Smooth muscle cell (in vitro differentiated cells): ENCODE measurements at regions not wholly inside any gene's neighbourhood (a gene's known extent, or its start where the extent isn't known, plus 50 kb on each side); places are given as distances from the start of the nearest gene placed in this dataset.

Source experiments
- DNase-seq: peaks from one replicate; lab custom pipeline; 2025; ENCODE audit not compliant: unreplicated experiment; lab: John Stamatoyannopoulos, UW
- H2AFZ ChIP-seq: fragments of 200-600 bp; sonication (generic); 2 replicates; pipeline ENCODE4 v1.6.0; 2016; ENCODE audit warnings: antibody characterized with exemption, low read depth, mild to moderate bottlenecking
- H3F3A ChIP-seq: fragments of 200-600 bp; sonication (generic); 2 replicates; pipeline ENCODE4 v1.6.0; 2017; ENCODE audit warnings: antibody characterized with exemption, low read depth
- H3K27ac ChIP-seq: fragments of 200-600 bp; sonication (generic); 2 replicates; pipeline ENCODE4 v1.5.1; 2016; ENCODE audit warnings: low read depth, mild to moderate bottlenecking
- H3K27me3 ChIP-seq: fragments of 200-600 bp; sonication (generic); 2 replicates; pipeline ENCODE4 v1.6.1; 2016; ENCODE audit warnings: low read depth, mild to moderate bottlenecking
- H3K36me3 ChIP-seq: fragments of 200-600 bp; sonication (generic); 2 replicates; pipeline ENCODE4 v1.5.1; 2016; ENCODE audit warnings: low read depth
- H3K4me1 ChIP-seq: fragments of 200-600 bp; sonication (generic); 2 replicates; pipeline ENCODE4 v1.5.1; 2016; ENCODE audit warnings: low read depth
- H3K4me2 ChIP-seq: fragments of 200-600 bp; sonication (generic); 2 replicates; pipeline ENCODE4 v1.6.0; 2016; ENCODE audit warnings: mild to moderate bottlenecking
- H3K4me3 ChIP-seq: fragments of 200-600 bp; sonication (generic); 2 replicates; pipeline ENCODE4 v1.5.1; 2016; ENCODE audit warnings: mild to moderate bottlenecking
- H3K79me2 ChIP-seq: fragments of 200-600 bp; sonication (generic); 2 replicates; pipeline ENCODE4 v1.6.0; 2016; ENCODE audit warnings: low read depth, mild to moderate bottlenecking
- H3K9ac ChIP-seq: fragments of 200-600 bp; sonication (generic); 2 replicates; pipeline ENCODE4 v1.6.0; 2016; ENCODE audit warnings: low read depth
- H3K9me3 ChIP-seq: fragments of 200-600 bp; sonication (generic); replicated peaks from 2 replicates; pipeline ENCODE4 v1.5.1; 2016; ENCODE audit warnings: low read depth
- H4K20me1 ChIP-seq: fragments of 200-600 bp; sonication (generic); 2 replicates; pipeline ENCODE4 v1.6.0; 2016; ENCODE audit warnings: low read depth
- WGBS: methylation state at CpG from one replicate; pipeline ENCODE4 v1.1.7; 2016; ENCODE audit warnings: low lambda C conversion rate; 5-methylcytosine and 5-hydroxymethylcytosine counted together
- TF ChIP-seq, protein P1 (sequence below): fragments of 200-600 bp; sonication (generic); IDR thresholded peaks from 2 replicates; pipeline ENCODE4 v1.5.1; 2017; ENCODE audit warnings: borderline replicate concordance, mild to moderate bottlenecking, antibody characterized with exemption; ENCODE audit not compliant: insufficient read depth, poor library complexity, severe bottlenecking

GRCh38 chr15:93195109-93195508 is 106.1 kb upstream of the RGMA start:
- Histone ChIP-seq H3K36me3 (no peaks in the 10 kb centered on the region), H2AFZ (no peak overlapping the region), H3K9ac (no peak overlapping the region), H3F3A (no peaks in the 10 kb centered on the region), H3K9me3 (peaks cover 8% of the 10 kb centered on the region), H3K79me2 (no peaks in the 10 kb centered on the region), H3K4me1 (no peaks in the 10 kb centered on the region), H3K27ac (no peak overlapping the region), H3K4me3 (no peak overlapping the region), H3K4me2 (no peak overlapping the region), H3K27me3 (peaks cover 17% of the 10 kb centered on the region), H4K20me1 (no peaks in the 10 kb centered on the region)
- WGBS, result 50% methylated on average over 3 of the region's 3 CpGs
- no peak for DNase-seq
- TF ChIP-seq, protein P1, sequence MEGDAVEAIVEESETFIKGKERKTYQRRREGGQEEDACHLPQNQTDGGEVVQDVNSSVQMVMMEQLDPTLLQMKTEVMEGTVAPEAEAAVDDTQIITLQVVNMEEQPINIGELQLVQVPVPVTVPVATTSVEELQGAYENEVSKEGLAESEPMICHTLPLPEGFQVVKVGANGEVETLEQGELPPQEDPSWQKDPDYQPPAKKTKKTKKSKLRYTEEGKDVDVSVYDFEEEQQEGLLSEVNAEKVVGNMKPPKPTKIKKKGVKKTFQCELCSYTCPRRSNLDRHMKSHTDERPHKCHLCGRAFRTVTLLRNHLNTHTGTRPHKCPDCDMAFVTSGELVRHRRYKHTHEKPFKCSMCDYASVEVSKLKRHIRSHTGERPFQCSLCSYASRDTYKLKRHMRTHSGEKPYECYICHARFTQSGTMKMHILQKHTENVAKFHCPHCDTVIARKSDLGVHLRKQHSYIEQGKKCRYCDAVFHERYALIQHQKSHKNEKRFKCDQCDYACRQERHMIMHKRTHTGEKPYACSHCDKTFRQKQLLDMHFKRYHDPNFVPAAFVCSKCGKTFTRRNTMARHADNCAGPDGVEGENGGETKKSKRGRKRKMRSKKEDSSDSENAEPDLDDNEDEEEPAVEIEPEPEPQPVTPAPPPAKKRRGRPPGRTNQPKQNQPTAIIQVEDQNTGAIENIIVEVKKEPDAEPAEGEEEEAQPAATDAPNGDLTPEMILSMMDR, result no peak

DNA sequence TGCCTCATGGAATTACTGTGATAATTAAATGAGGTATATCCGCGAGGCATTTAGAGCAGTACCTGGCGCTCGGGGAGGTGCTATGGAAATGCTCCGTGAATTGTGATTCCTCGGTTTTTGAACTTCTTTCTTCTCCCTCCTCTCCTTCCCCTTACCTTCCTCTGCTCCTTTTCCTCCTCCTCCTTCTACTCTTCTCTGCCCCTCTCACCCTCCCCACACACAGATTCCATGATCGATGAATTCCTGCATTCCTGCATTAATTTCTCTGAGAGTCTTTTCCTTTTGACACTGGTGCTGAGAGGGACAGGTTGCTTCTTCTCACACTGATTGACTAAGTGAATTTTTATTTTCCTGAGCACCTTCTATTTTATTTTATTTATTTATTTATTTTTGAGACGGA is 101.2 kb upstream of the RGMA start:
- H3K9me3 ChIP-seq, result no peaks in the 10 kb centered on the region

GRCh38 chr15:93189561-93189960 is 100.5 kb upstream of the RGMA start:
- Histone ChIP-seq H4K20me1 (no peaks in the 10 kb centered on the region), H3K4me3 (no peak overlapping the region), H3K9me3 (no peaks in the 10 kb centered on the region), H3K27ac (no peak overlapping the region), H3K4me1 (peaks cover 26% of the 10 kb centered on the region), H2AFZ (no peak overlapping the region), H3K27me3 (peaks cover 45% of the 10 kb centered on the region), H3F3A (no peaks in the 10 kb centered on the region), H3K4me2 (no peak overlapping the region), H3K79me2 (no peaks in the 10 kb centered on the region), H3K9ac (no peak overlapping the region), H3K36me3 (no peaks in the 10 kb centered on the region)
- DNase-seq, result no peak
- TF ChIP-seq, protein P1, result no peak
- 20% methylated on average over 9 of the region's 9 CpGs for WGBS

More for the DNA sequence above, 101.2 kb upstream of the RGMA start:
- Histone ChIP-seq H3K27me3 (peaks cover 45% of the 10 kb centered on the region), H3K36me3 (no peaks in the 10 kb centered on the region), H3K4me2 (no peak overlapping the region), H3K79me2 (no peaks in the 10 kb centered on the region), H3K4me1 (peaks cover 26% of the 10 kb centered on the region), H2AFZ (no peak overlapping the region), H4K20me1 (no peaks in the 10 kb centered on the region), H3K27ac (no peak overlapping the region), H3F3A (no peaks in the 10 kb centered on the region), H3K4me3 (no peak overlapping the region), H3K9ac (no peak overlapping the region)
- WGBS, result 38% methylated on average over 8 of the region's 8 CpGs
- TF ChIP-seq, protein P1, result no peak
- DNase-seq, result no peak

DNA sequence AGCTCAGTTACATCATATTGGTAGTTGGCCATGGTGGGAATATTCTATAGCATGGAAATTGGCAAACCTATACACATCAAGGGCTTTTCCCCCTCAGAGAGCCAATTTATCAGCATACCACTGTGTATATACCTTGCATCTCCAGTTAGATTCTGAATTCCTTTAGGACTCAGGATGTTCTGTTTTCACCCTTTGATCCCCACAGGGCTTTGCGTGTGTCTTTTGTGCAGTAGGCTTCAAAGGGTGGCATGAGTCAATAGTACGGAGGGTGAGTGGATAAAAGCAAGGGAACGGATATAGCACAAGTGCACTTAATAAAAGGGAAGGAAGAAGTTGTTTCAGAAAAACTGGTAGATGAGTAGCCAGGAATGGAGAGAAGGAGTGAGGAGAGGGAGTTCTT is 99.2 kb upstream of the RGMA start:
- H3K27me3 ChIP-seq, result peaks cover 45% of the 10 kb centered on the region
- no peaks in the 10 kb centered on the region for H3K9me3 ChIP-seq
- H3K36me3 ChIP-seq, result no peaks in the 10 kb centered on the region
- no peak overlapping the region for H3K4me3 ChIP-seq
- 78% methylated on average over 3 of the region's 3 CpGs for WGBS
- no peak overlapping the region for H3K27ac ChIP-seq
- H4K20me1 ChIP-seq, result no peaks in the 10 kb centered on the region
- H2AFZ ChIP-seq, result no peak overlapping the region
- no peaks in the 10 kb centered on the region for H3F3A ChIP-seq
- H3K4me1 ChIP-seq, result peaks cover 26% of the 10 kb centered on the region
- no peak overlapping the region for H3K9ac ChIP-seq
- DNase-seq, result no peak
- TF ChIP-seq, protein P1, result no peak
- H3K79me2 ChIP-seq, result no peaks in the 10 kb centered on the region
- no peak overlapping the region for H3K4me2 ChIP-seq
